Erythroblast (primary cell): ENCODE measurements at regions not wholly inside any gene's neighbourhood (a gene's known extent, or its start where the extent isn't known, plus 50 kb on each side); places are given as distances from the start of the nearest gene placed in this dataset.

ENCODE experiments used
- GATA1 ChIP-seq: IDR thresholded peaks from 2 replicates; pipeline ENCODE4 v1.6.1; 2011; ENCODE audit warnings: low read depth, mild to moderate bottlenecking, control low read depth, low read length, moderate library complexity
- POLR2A ChIP-seq: IDR thresholded peaks from 2 replicates; pipeline ENCODE4 v1.6.1; 2011; ENCODE audit warnings: mild to moderate bottlenecking, low read length

GRCh38 chr3:80550174-80550573, 782.4 kb upstream of the ROBO1 start:
- no peak for TF ChIP-seq POLR2A
- TF ChIP-seq GATA1: no peak
